IPS-15b (cell line): ENCODE measurements at regions not wholly inside any gene's neighbourhood (a gene's known extent, or its start where the extent isn't known, plus 50 kb on each side); places are given as distances from the start of the nearest gene placed in this dataset.

Experiments
- H3K27me3 ChIP-seq: one replicate; pipeline ENCODE4 v1.6.1; 2013; ENCODE audit warnings: low read length; ENCODE audit not compliant: control insufficient read depth, insufficient read depth
- H3K36me3 ChIP-seq: one replicate; pipeline ENCODE4 v1.6.1; 2013; ENCODE audit warnings: low read length; ENCODE audit not compliant: control insufficient read depth, insufficient read depth
- H3K4me1 ChIP-seq: one replicate; pipeline ENCODE4 v1.6.1; 2013; ENCODE audit warnings: mild to moderate bottlenecking, low read length; ENCODE audit not compliant: control insufficient read depth, insufficient read depth
- H3K4me3 ChIP-seq: one replicate; pipeline ENCODE4 v1.5.1; 2013; ENCODE audit warnings: low read depth, low read length
- H3K9ac ChIP-seq: one replicate; pipeline ENCODE4 v1.6.1; 2013; ENCODE audit warnings: low read depth, mild to moderate bottlenecking, low read length
- H3K9me3 ChIP-seq: one replicate; pipeline ENCODE4 v1.6.1; 2013; ENCODE audit warnings: mild to moderate bottlenecking, low read length; ENCODE audit not compliant: control insufficient read depth, insufficient read depth

DNA sequence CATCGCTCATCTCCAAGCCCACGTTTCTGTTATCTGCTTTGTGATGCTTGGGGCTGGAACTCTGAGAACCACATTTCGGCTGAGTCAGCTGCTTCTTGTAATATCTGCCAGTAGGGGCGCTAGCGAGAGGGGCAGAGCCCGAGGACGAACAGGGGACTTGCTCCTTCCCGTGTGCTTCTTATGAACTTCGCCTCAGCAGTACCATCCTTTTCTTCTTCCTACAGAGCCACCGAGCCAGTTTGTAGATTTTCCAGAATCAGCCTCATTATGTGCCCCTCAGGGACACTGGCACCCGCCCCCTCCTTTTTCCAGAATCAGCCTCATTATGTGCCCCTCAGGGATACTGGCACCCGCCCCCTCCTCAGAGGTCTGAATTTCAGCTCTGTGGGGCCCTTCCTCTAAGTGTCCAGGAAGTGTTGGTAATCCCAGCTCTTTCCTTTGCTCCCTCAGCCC lies 441.7 kb upstream of the RASGEF1B start:
- H3K4me3 ChIP-seq: no peak overlapping the region

GRCh38 chr4:81912376-81913030 lies 440.8 kb upstream of the RASGEF1B start:
- no peak overlapping the region for H3K9ac ChIP-seq

More for the DNA sequence above, 441.7 kb upstream of the RASGEF1B start:
- Histone ChIP-seq H3K9ac (no peak overlapping the region), H3K4me1 (no peaks in the 10 kb centered on the region), H3K27me3 (no peaks in the 10 kb centered on the region), H3K9me3 (no peaks in the 10 kb centered on the region), H3K36me3 (no peaks in the 10 kb centered on the region)

GRCh38 chr4:81906905-81907304 lies 435.2 kb upstream of the RASGEF1B start:
- Histone ChIP-seq H3K9ac (no peak overlapping the region), H3K4me1 (no peaks in the 10 kb centered on the region), H3K9me3 (no peaks in the 10 kb centered on the region), H3K36me3 (no peaks in the 10 kb centered on the region), H3K27me3 (no peaks in the 10 kb centered on the region), H3K4me3 (no peak overlapping the region)

More at GRCh38 chr4:81912376-81913030, 440.8 kb upstream of the RASGEF1B start:
- Histone ChIP-seq H3K27me3 (no peaks in the 10 kb centered on the region), H3K4me3 (no peak overlapping the region), H3K9me3 (no peaks in the 10 kb centered on the region), H3K4me1 (no peaks in the 10 kb centered on the region), H3K36me3 (no peaks in the 10 kb centered on the region)

DNA sequence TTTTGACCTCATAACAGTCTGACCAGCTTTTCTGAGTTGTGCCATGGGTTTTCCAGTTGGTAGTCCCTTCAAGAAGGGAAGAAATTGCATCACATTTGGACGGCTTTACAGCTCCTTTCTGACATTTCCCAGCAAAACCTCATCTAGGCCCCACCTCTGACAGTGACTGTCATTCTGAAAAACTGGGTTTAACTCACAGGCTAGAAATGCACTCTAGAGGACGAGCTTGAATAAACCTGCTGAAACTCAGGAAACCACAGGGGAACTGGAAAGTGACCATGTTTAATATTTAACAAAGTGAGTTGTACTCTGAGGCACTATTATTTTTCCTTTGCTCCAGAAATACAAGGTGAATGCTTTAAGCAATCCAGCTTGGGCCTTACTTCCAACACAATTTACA lies 434.3 kb upstream of the RASGEF1B start:
- no peaks in the 10 kb centered on the region for H3K36me3 ChIP-seq
- no peaks in the 10 kb centered on the region for H3K9me3 ChIP-seq

GRCh38 chr4:81904121-81904520 lies 432.4 kb upstream of the RASGEF1B start:
- H3K9me3 ChIP-seq: no peaks in the 10 kb centered on the region
- no peak overlapping the region for H3K9ac ChIP-seq
- H3K36me3 ChIP-seq: no peaks in the 10 kb centered on the region
- no peak overlapping the region for H3K4me3 ChIP-seq
- no peaks in the 10 kb centered on the region for H3K27me3 ChIP-seq
- H3K4me1 ChIP-seq: no peaks in the 10 kb centered on the region

More for the DNA sequence above, 434.3 kb upstream of the RASGEF1B start:
- H3K9ac ChIP-seq: no peak overlapping the region
- H3K4me3 ChIP-seq: no peak overlapping the region
- H3K27me3 ChIP-seq: no peaks in the 10 kb centered on the region
- H3K4me1 ChIP-seq: no peaks in the 10 kb centered on the region

GRCh38 chr4:81903212-81903611 lies 431.5 kb upstream of the RASGEF1B start:
- no peaks in the 10 kb centered on the region for H3K36me3 ChIP-seq
- H3K9me3 ChIP-seq: no peaks in the 10 kb centered on the region
- no peak overlapping the region for H3K9ac ChIP-seq
- H3K27me3 ChIP-seq: no peaks in the 10 kb centered on the region
- no peak overlapping the region for H3K4me3 ChIP-seq
- H3K4me1 ChIP-seq: no peaks in the 10 kb centered on the region

DNA sequence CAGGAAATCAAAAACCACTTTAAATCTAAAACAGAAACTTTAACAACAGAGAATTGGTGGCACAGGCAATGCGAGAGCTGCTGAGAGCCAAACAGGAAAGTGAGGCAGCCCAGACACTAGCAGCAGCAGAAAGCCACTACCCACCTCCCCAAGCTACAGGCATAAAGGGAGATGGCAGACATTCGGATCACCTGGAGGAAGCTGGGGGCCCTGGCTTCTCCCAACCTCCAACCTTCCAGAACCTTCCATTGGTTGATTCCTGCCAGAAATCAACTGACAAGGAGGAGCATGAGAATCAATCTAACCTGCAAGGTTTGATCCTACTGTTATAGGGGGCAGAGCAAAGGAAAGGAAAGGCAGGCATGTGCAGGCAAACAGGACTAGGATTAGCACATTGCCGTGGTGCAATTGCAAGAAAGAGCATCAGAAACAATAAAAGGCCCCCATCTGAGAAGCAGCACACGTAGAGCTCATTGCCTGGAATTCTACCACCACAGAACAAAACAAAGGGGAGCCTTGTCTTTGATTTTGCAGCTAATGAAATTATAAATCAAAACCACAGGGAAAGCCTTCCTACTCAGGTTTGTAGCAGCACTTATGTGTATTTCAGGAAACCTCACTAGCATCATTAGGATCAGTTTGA lies 427.3 kb upstream of the RASGEF1B start:
- no peaks in the 10 kb centered on the region for H3K36me3 ChIP-seq
- H3K9me3 ChIP-seq: no peaks in the 10 kb centered on the region
- no peaks in the 10 kb centered on the region for H3K4me1 ChIP-seq
- no peaks in the 10 kb centered on the region for H3K27me3 ChIP-seq
- H3K9ac ChIP-seq: no peak overlapping the region
- H3K4me3 ChIP-seq: no peak overlapping the region

GRCh38 chr4:81896936-81897335 lies 425.2 kb upstream of the RASGEF1B start:
- H3K9me3 ChIP-seq: no peaks in the 10 kb centered on the region
- no peak overlapping the region for H3K4me3 ChIP-seq
- peaks cover 2% of the 10 kb centered on the region for H3K4me1 ChIP-seq
- H3K27me3 ChIP-seq: no peaks in the 10 kb centered on the region
- H3K36me3 ChIP-seq: no peaks in the 10 kb centered on the region
- H3K9ac ChIP-seq: no peak overlapping the region

GRCh38 chr4:81891005-81891996 lies 419.6 kb upstream of the RASGEF1B start:
- Histone ChIP-seq H3K27me3 (no peaks in the 10 kb centered on the region), H3K4me3 (no peak overlapping the region), H3K9ac (no peak overlapping the region), H3K4me1 (peaks cover 10% of the 10 kb centered on the region), H3K36me3 (no peaks in the 10 kb centered on the region), H3K9me3 (no peaks in the 10 kb centered on the region)

- H3K9ac ChIP-seq: no peak overlapping the region
- no peaks in the 10 kb centered on the region for H3K36me3 ChIP-seq
- H3K4me3 ChIP-seq: no peak overlapping the region
- H3K4me1 ChIP-seq: no peaks in the 10 kb centered on the region
- H3K27me3 ChIP-seq: no peaks in the 10 kb centered on the region
- no peaks in the 10 kb centered on the region for H3K9me3 ChIP-seq
Observed at GRCh38 chr4:81884986-81885385, 413.3 kb upstream of the RASGEF1B start.

DNA sequence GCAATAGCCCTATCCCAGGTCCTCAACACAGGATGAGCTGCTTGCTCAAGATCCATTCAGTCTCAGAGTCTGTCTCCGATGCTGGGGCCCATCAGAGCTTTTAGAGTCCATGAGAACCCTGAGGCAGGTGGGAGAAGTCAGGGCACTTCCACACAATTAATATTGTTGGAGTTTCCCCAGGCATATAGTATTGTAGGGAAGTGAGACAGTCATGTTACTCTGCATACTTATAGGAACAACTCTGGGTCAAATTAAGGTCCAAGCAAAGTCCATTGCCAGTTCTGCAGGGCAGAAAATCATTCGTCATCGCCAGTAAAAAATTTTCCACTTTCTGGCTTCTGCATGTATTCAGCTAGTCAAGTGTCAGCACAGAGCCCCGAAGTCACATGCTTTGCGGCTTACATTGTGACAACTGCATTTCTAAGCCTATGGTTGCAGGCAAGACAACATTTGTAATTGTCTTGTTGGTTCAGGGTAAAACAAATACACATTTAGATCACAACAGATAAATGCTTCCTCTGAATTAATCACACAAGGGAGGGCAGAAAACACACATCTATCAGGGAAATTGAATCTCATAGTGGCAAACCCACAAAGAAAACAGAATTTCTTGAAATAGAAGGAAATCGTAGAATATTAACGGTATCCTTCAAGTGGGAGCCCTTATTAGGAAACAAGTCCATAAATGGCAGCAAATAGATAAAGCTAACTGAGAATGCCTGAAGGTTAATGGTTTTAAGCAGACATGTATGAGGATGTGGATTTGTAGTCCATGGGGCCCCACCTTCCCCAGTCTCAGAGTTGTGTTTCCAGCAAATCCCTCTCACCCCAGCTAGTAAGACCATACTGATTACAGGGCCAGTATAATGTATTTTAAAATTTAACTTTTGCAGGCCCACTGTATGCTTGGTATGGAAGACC lies 412.1 kb upstream of the RASGEF1B start:
- Histone ChIP-seq H3K9me3 (no peaks in the 10 kb centered on the region), H3K4me1 (no peaks in the 10 kb centered on the region)

More for the DNA sequence above, 412.1 kb upstream of the RASGEF1B start:
- Histone ChIP-seq H3K4me3 (no peak overlapping the region), H3K27me3 (no peaks in the 10 kb centered on the region), H3K36me3 (no peaks in the 10 kb centered on the region), H3K9ac (no peak overlapping the region)
